ENCODE measurements at regions not wholly inside any gene's neighbourhood (a gene's known extent, or its start where the extent isn't known, plus 50 kb on each side); places are given as distances from the start of the nearest gene placed in this dataset.

- intact Hi-C loops (cut with micrococcal nuclease; ENCODE audit: unreplicated experiment) (no loop called here), in situ Hi-C loops (cut with HindIII; ENCODE audit: low pct_unique_long_range_greater_than_20kb, low sequenced_read_pairs) (no loop called here)
- no TSS peak for BruUV-seq (replicated peaks)
- CTCF ChIA-PET: no interaction called here
- POLR2A ChIA-PET: no interaction called here
- Histone ChIP-seq H3K4me1 (ENCODE audit: control insufficient read depth, insufficient read depth, low read length) (no peaks in the 10 kb centered on the region), H3K9me3 (ENCODE audit: control insufficient read depth, insufficient read depth, low read depth, low read length) (no peaks in the 10 kb centered on the region), H3K36me3 (ENCODE audit: control insufficient read depth, insufficient read depth, low read length) (no peaks in the 10 kb centered on the region), H3K27me3 (ENCODE audit: control insufficient read depth, insufficient read depth, low read length) (no peaks in the 10 kb centered on the region; the same call in 1 of the 2 replicates), H3K4me3 (ENCODE audit: low read depth in 2 of 2, low read length in 2 of 2) (no peak overlapping the region), H3K27ac (ENCODE audit: low read length) (no peak overlapping the region)
- ATAC-seq (no peak), DNase-seq (ENCODE audit: low read depth, low spot score) (no peak)
- TF ChIP-seq, protein P1, sequence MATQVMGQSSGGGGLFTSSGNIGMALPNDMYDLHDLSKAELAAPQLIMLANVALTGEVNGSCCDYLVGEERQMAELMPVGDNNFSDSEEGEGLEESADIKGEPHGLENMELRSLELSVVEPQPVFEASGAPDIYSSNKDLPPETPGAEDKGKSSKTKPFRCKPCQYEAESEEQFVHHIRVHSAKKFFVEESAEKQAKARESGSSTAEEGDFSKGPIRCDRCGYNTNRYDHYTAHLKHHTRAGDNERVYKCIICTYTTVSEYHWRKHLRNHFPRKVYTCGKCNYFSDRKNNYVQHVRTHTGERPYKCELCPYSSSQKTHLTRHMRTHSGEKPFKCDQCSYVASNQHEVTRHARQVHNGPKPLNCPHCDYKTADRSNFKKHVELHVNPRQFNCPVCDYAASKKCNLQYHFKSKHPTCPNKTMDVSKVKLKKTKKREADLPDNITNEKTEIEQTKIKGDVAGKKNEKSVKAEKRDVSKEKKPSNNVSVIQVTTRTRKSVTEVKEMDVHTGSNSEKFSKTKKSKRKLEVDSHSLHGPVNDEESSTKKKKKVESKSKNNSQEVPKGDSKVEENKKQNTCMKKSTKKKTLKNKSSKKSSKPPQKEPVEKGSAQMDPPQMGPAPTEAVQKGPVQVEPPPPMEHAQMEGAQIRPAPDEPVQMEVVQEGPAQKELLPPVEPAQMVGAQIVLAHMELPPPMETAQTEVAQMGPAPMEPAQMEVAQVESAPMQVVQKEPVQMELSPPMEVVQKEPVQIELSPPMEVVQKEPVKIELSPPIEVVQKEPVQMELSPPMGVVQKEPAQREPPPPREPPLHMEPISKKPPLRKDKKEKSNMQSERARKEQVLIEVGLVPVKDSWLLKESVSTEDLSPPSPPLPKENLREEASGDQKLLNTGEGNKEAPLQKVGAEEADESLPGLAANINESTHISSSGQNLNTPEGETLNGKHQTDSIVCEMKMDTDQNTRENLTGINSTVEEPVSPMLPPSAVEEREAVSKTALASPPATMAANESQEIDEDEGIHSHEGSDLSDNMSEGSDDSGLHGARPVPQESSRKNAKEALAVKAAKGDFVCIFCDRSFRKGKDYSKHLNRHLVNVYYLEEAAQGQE (IDR thresholded peaks at IDR 0.05; ENCODE audit: insufficient read depth in 1 of 2, low read depth in 2 of 2, low read length in 1 of 2): no peak
- TF ChIP-seq SIN3A (IDR thresholded peaks at IDR 0.05; ENCODE audit: borderline replicate concordance, insufficient read depth, low read depth, low read length) (no peak), POLR2AphosphoS5 (IDR thresholded peaks at IDR 0.05; ENCODE audit: low read depth, low read length) (no peak), TCF7L2 (IDR thresholded peaks at IDR 0.05; ENCODE audit: low read depth, low read length) (no peak), CTCF (IDR thresholded peaks at IDR 0.05) (no peak)
These were observed 159.8 kb upstream of the CDH4 start for GRCh38 chr20:61092251-61092650.

- no TSS peak for BruUV-seq (replicated peaks)
- Histone ChIP-seq H3K4me3 (ENCODE audit: low read depth in 2 of 2, low read length in 2 of 2) (no peak overlapping the region), H3K9me3 (ENCODE audit: control insufficient read depth, insufficient read depth, low read depth, low read length) (no peaks in the 10 kb centered on the region), H3K27me3 (ENCODE audit: control insufficient read depth, insufficient read depth, low read length) (no peaks in the 10 kb centered on the region; the same call in 1 of the 2 replicates), H3K4me1 (ENCODE audit: control insufficient read depth, insufficient read depth, low read length) (no peaks in the 10 kb centered on the region), H3K27ac (ENCODE audit: low read length) (no peak overlapping the region), H3K36me3 (ENCODE audit: control insufficient read depth, insufficient read depth, low read length) (no peaks in the 10 kb centered on the region)
- POLR2A ChIA-PET: no interaction called here
- in situ Hi-C loops (cut with HindIII; ENCODE audit: low pct_unique_long_range_greater_than_20kb, low sequenced_read_pairs): no loop called here
- intact Hi-C loops (cut with micrococcal nuclease; ENCODE audit: unreplicated experiment): no loop called here
- CTCF ChIA-PET: no interaction called here
- TF ChIP-seq POLR2AphosphoS5 (IDR thresholded peaks at IDR 0.05; ENCODE audit: low read depth, low read length) (no peak), TCF7L2 (IDR thresholded peaks at IDR 0.05; ENCODE audit: low read depth, low read length) (no peak), SIN3A (IDR thresholded peaks at IDR 0.05; ENCODE audit: borderline replicate concordance, insufficient read depth, low read depth, low read length) (no peak), CTCF (IDR thresholded peaks at IDR 0.05) (no peak)
- TF ChIP-seq, protein P1 (IDR thresholded peaks at IDR 0.05; ENCODE audit: insufficient read depth in 1 of 2, low read depth in 2 of 2, low read length in 1 of 2): no peak
- ATAC-seq (no peak), DNase-seq (ENCODE audit: low read depth, low spot score) (no peak)
These were observed 157.5 kb upstream of the CDH4 start for GRCh38 chr20:61094581-61094980.

Data from Panc1 (cell line).